HCT116 (cell line): ENCODE measurements at regions not wholly inside any gene's neighbourhood (a gene's known extent, or its start where the extent isn't known, plus 50 kb on each side); places are given as distances from the start of the nearest gene placed in this dataset.

ENCODE experiments used
- ATAC-seq: fragments of 200-7000 bp; cut with Tn5 transposase; 2 replicates; pipeline ENCODE4 v1.9.1; 2020; ENCODE audit warnings: mild to moderate bottlenecking, moderate library complexity
- BruUV-seq: library from RNA; stranded (reverse); fragments of 400-500 nt; replicated peaks from 2 replicates; lab custom pipeline; 2021; lab: Mats Ljungman, UMichigan
- CTCF ChIA-PET: fragments of 300-600 bp; sonication (Branson Sonifier 250); formaldehyde crosslinking; loops from one replicate; lab custom pipeline; 2021; ENCODE audit warnings: antibody characterized with exemption; lab: Charles Lee
- POLR2A ChIA-PET: fragments of 300-600, 350-600 bp; sonication (Branson Sonifier 250); formaldehyde crosslinking; loops from one replicate; lab custom pipeline; 2021; ENCODE audit warnings: antibody characterized with exemption; lab: Charles Lee
- RAD21 ChIA-PET, 2 experiments: fragments of 300-600 bp; sonication (Branson Sonifier 250); formaldehyde crosslinking; loops; one replicate each; lab custom pipeline; 2023; ENCODE audit warnings: low total read pairs in 2 of 2; ENCODE audit not compliant: uncharacterized antibody in 2 of 2, unreplicated experiment in 2 of 2, low non-redundant PET in 1 of 2; lab: Charles Lee
- DNase-seq: peaks from one replicate; pipeline ENCODE4 v3.0.0-alpha.2; 2010; ENCODE audit warnings: low read depth, low spot score
- H2AFZ ChIP-seq: fragments of 200-600 bp; shearing (Covaris generic), sonication (generic); 2 replicates; pipeline ENCODE4 v1.6.1; 2017; ENCODE audit warnings: low read depth, mixed run types, mixed read lengths, antibody characterized with exemption, low read length; ENCODE audit not compliant: poor library complexity, severe bottlenecking
- H3K27ac ChIP-seq: 2 replicates; pipeline ENCODE4 v1.5.1; 2012; ENCODE audit warnings: low read depth, low read length
- H3K27me3 ChIP-seq: fragments of 200-600 bp; sonication (generic); 2 replicates; pipeline ENCODE4 v1.6.1; 2016; ENCODE audit warnings: mixed run types, low read length, mixed read lengths; ENCODE audit not compliant: insufficient read depth
- H3K36me3 ChIP-seq, 2 experiments: fragments of 200-500 bp in 1 of 2; fragments of 200-600 bp in 1 of 2; sonication (Bioruptor generic) in 1 of 2; sonication (generic) in 1 of 2; 2 replicates each; pipeline versions ENCODE4 v1.5.1 to v1.6.1; 2014 to 2016; ENCODE audit warnings: low read length in 2 of 2, inconsistent platforms in 1 of 2, mixed read lengths in 1 of 2, mixed run types in 1 of 2; ENCODE audit not compliant: insufficient read depth in 2 of 2, control insufficient read depth in 1 of 2
- H3K4me1 ChIP-seq, 2 experiments: fragments of 200-600 bp in 1 of 2; sonication (generic) in 1 of 2; 2 replicates each; pipeline versions ENCODE4 v1.5.1 to v1.6.1; 2012 to 2017; ENCODE audit warnings: low read length in 2 of 2, inconsistent platforms in 1 of 2, mild to moderate bottlenecking in 1 of 2, mixed read lengths in 1 of 2, mixed run types in 1 of 2, moderate library complexity in 1 of 2; ENCODE audit not compliant: insufficient read depth in 2 of 2, control insufficient read depth in 1 of 2
- H3K4me2 ChIP-seq: fragments of 200-600 bp; sonication (generic); 2 replicates; pipeline ENCODE4 v1.6.1; 2017; ENCODE audit warnings: mixed run types, low read length, mixed read lengths
- H3K4me3 ChIP-seq, 2 experiments: fragments of 200-600 bp in 1 of 2; sonication (generic) in 1 of 2; replicated peaks in 1 of 2; 2 replicates each; pipeline ENCODE4 v1.5.1; 2011 to 2016; ENCODE audit warnings: low read length in 2 of 2, control low read depth in 1 of 2, low read depth in 1 of 2, mild to moderate bottlenecking in 1 of 2, mixed read lengths in 1 of 2, mixed run types in 1 of 2
- H3K79me2 ChIP-seq: fragments of 200-600 bp; sonication (generic); 2 replicates; pipeline ENCODE4 v1.6.1; 2017; ENCODE audit warnings: mild to moderate bottlenecking, mixed run types, low read length, moderate library complexity, mixed read lengths; ENCODE audit not compliant: insufficient read depth
- H3K9ac ChIP-seq: fragments of 200-600 bp; sonication (generic); 2 replicates; pipeline ENCODE4 v1.6.1; 2016; ENCODE audit warnings: low read length, mixed read lengths
- H3K9me2 ChIP-seq: fragments of 200-600 bp; sonication (generic), shearing (Covaris generic); 2 replicates; pipeline ENCODE4 v1.6.1; 2017; ENCODE audit warnings: mixed run types, mild to moderate bottlenecking, moderate library complexity; ENCODE audit not compliant: insufficient read depth
- H3K9me3 ChIP-seq, 2 experiments: fragments of 200-500 bp in 1 of 2; fragments of 200-600 bp in 1 of 2; sonication (Bioruptor generic) in 1 of 2; sonication (generic) in 1 of 2; 2 replicates each; pipeline ENCODE4 v1.6.1; 2014 to 2017; ENCODE audit warnings: low read length in 2 of 2, mixed read lengths in 2 of 2, inconsistent platforms in 1 of 2, low read depth in 1 of 2, mild to moderate bottlenecking in 1 of 2, mixed run types in 1 of 2, moderate library complexity in 1 of 2; ENCODE audit not compliant: control insufficient read depth in 1 of 2, insufficient read depth in 1 of 2
- H4K20me1 ChIP-seq: fragments of 200-600 bp; sonication (generic), shearing (Covaris generic); 2 replicates; pipeline ENCODE4 v1.6.1; 2017; ENCODE audit warnings: mixed run types, mild to moderate bottlenecking, moderate library complexity; ENCODE audit not compliant: insufficient read depth
- CBX3 ChIP-seq: IDR thresholded peaks from 2 replicates; pipeline ENCODE4 v1.6.1; 2012; ENCODE audit warnings: low read depth
- CEBPB ChIP-seq: IDR thresholded peaks from 2 replicates; pipeline ENCODE4 v1.6.1; 2012; ENCODE audit warnings: low read depth
- EGR1 ChIP-seq: IDR thresholded peaks from 2 replicates; pipeline ENCODE4 v1.6.1; 2012; ENCODE audit warnings: low read depth
- ELF1 ChIP-seq: IDR thresholded peaks from 2 replicates; pipeline ENCODE4 v1.6.1; 2012; ENCODE audit warnings: low read depth, borderline replicate concordance
- EZH2 ChIP-seq: fragments of 200-600 bp; sonication (generic); IDR thresholded peaks from 2 replicates; pipeline ENCODE4 v1.6.1; 2017; ENCODE audit warnings: antibody characterized with exemption, mixed run types
- JUND ChIP-seq: IDR thresholded peaks from 2 replicates; pipeline ENCODE4 v1.6.1; 2012
- MAX ChIP-seq: IDR thresholded peaks from 2 replicates; pipeline ENCODE4 v1.6.1; 2012
- POLR2A ChIP-seq: IDR thresholded peaks from 2 replicates; pipeline ENCODE4 v1.7.0; 2011; ENCODE audit warnings: borderline replicate concordance; ENCODE audit not compliant: insufficient read depth, insufficient read length; ENCODE audit errors: extremely low read depth
- POLR2AphosphoS5 ChIP-seq: IDR thresholded peaks from 2 replicates; pipeline ENCODE4 v1.6.1; 2011; ENCODE audit warnings: mild to moderate bottlenecking, low read depth, low read length, moderate library complexity
- RAD21 ChIP-seq: IDR thresholded peaks from 2 replicates; pipeline ENCODE4 v1.6.1; 2012; ENCODE audit warnings: low read depth, mild to moderate bottlenecking
- SIN3A ChIP-seq: IDR thresholded peaks from 2 replicates; pipeline ENCODE4 v1.6.1; 2012; ENCODE audit warnings: low read depth
- SP1 ChIP-seq: IDR thresholded peaks from 2 replicates; pipeline ENCODE4 v1.6.1; 2012; ENCODE audit warnings: low read depth
- SRF ChIP-seq: IDR thresholded peaks from 2 replicates; pipeline ENCODE4 v1.6.1; 2012; ENCODE audit warnings: low read depth
- TCF7L2 ChIP-seq: IDR thresholded peaks from 2 replicates; pipeline ENCODE4 v1.7.0; 2011; ENCODE audit warnings: borderline replicate concordance, inconsistent platforms; ENCODE audit not compliant: insufficient read depth, insufficient read length; ENCODE audit errors: extremely low read depth
- ZFX ChIP-seq: fragments of 450-650 bp; IDR thresholded peaks from 2 replicates; pipeline ENCODE4 v1.6.1; 2017
- ZNF274 ChIP-seq: fragments of 200-500 bp; sonication (Bioruptor generic); IDR thresholded peaks from 2 replicates; pipeline ENCODE4 v1.6.1; 2014; ENCODE audit warnings: mild to moderate bottlenecking, low read depth, low read length, inconsistent platforms
- intact Hi-C: fragments of 100-400 bp; cut with micrococcal nuclease; formaldehyde crosslinking; loops from 2 replicates; pipeline ENCODE4 v1.10.0; 2022
- TF ChIP-seq, protein P1 (sequence below): IDR thresholded peaks from 2 replicates; pipeline ENCODE4 v1.6.1; 2012; ENCODE audit warnings: low read depth
- TF ChIP-seq, protein P2 (sequence below): IDR thresholded peaks from 2 replicates; pipeline ENCODE4 v1.6.1; 2011; ENCODE audit warnings: mild to moderate bottlenecking, low read length, moderate library complexity; ENCODE audit not compliant: insufficient replicate concordance; ENCODE audit errors: extremely low read depth
- TF ChIP-seq, protein P3 (sequence below): IDR thresholded peaks from 2 replicates; pipeline ENCODE4 v1.6.1; 2012

DNA sequence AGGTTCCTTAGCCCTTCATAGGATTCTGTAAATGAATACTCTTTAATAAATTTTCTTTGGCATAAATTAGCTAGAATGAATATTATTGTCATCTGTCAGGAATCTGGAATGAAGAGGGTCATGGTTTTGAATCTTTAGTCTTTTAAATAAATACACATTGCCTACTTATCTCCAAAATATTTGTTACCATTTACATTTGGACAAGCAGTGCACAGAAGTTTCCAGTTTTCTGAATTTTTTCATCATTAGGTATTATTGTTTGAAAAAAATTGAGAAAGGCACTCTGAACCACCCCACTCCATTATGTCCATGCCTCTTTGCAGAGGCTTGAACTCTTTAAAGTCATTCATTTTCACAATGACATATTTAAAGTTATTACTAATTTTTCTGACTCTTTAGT lies 549.0 kb upstream of the LUZP2 start:
- intact Hi-C loops: no loop called here
- no peak overlapping the region for H3K9ac ChIP-seq
- TF ChIP-seq TCF7L2 (no peak), RAD21 (no peak), EGR1 (no peak), SP1 (no peak), EZH2 (no peak), JUND (no peak), MAX (no peak), ZFX (no peak), CBX3 (no peak), CEBPB (no peak), ELF1 (no peak), SRF (no peak), SIN3A (no peak), POLR2A (no peak), ZNF274 (no peak), POLR2AphosphoS5 (no peak)
- TF ChIP-seq, protein P1, sequence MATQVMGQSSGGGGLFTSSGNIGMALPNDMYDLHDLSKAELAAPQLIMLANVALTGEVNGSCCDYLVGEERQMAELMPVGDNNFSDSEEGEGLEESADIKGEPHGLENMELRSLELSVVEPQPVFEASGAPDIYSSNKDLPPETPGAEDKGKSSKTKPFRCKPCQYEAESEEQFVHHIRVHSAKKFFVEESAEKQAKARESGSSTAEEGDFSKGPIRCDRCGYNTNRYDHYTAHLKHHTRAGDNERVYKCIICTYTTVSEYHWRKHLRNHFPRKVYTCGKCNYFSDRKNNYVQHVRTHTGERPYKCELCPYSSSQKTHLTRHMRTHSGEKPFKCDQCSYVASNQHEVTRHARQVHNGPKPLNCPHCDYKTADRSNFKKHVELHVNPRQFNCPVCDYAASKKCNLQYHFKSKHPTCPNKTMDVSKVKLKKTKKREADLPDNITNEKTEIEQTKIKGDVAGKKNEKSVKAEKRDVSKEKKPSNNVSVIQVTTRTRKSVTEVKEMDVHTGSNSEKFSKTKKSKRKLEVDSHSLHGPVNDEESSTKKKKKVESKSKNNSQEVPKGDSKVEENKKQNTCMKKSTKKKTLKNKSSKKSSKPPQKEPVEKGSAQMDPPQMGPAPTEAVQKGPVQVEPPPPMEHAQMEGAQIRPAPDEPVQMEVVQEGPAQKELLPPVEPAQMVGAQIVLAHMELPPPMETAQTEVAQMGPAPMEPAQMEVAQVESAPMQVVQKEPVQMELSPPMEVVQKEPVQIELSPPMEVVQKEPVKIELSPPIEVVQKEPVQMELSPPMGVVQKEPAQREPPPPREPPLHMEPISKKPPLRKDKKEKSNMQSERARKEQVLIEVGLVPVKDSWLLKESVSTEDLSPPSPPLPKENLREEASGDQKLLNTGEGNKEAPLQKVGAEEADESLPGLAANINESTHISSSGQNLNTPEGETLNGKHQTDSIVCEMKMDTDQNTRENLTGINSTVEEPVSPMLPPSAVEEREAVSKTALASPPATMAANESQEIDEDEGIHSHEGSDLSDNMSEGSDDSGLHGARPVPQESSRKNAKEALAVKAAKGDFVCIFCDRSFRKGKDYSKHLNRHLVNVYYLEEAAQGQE: no peak
- TF ChIP-seq, protein P2, sequence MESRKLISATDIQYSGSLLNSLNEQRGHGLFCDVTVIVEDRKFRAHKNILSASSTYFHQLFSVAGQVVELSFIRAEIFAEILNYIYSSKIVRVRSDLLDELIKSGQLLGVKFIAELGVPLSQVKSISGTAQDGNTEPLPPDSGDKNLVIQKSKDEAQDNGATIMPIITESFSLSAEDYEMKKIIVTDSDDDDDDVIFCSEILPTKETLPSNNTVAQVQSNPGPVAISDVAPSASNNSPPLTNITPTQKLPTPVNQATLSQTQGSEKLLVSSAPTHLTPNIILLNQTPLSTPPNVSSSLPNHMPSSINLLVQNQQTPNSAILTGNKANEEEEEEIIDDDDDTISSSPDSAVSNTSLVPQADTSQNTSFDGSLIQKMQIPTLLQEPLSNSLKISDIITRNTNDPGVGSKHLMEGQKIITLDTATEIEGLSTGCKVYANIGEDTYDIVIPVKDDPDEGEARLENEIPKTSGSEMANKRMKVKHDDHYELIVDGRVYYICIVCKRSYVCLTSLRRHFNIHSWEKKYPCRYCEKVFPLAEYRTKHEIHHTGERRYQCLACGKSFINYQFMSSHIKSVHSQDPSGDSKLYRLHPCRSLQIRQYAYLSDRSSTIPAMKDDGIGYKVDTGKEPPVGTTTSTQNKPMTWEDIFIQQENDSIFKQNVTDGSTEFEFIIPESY: no peak
- TF ChIP-seq, protein P3, sequence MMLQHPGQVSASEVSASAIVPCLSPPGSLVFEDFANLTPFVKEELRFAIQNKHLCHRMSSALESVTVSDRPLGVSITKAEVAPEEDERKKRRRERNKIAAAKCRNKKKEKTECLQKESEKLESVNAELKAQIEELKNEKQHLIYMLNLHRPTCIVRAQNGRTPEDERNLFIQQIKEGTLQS: no peak
- no peaks in the 10 kb centered on the region for H3K27me3 ChIP-seq
- ChIA-PET POLR2A (no interaction called here), CTCF (no interaction called here), RAD21 (no interaction called here)
- peaks cover 0 to 9% of the 10 kb centered on the region in 2 experiments; a peak in 2 of 4 replicates for H3K9me3 ChIP-seq
- H3K79me2 ChIP-seq: no peaks in the 10 kb centered on the region
- no peak overlapping the region for H3K27ac ChIP-seq
- H3K4me1 ChIP-seq: no peaks in the 10 kb centered on the region
- no peak for ATAC-seq
- no peak overlapping the region for H3K4me3 ChIP-seq
- no peak overlapping the region for H3K4me2 ChIP-seq
- DNase-seq: no peak
- no peaks in the 10 kb centered on the region for H3K36me3 ChIP-seq
- H4K20me1 ChIP-seq: no peaks in the 10 kb centered on the region
- no peaks in the 10 kb centered on the region for H3K9me2 ChIP-seq
- no TSS peak for BruUV-seq
- H2AFZ ChIP-seq: no peak overlapping the region
